Uterus (tissue), 3 donors: ENCODE measurements at regions not wholly inside any gene's neighbourhood (a gene's known extent, or its start where the extent isn't known, plus 50 kb on each side); places are given as distances from the start of the nearest gene placed in this dataset.
A peak's percentile ranks its signal among the peaks of the same experiment; 100 is the strongest.
"Not testable (repeated sequence)": the region's sequence is repeated elsewhere in the genome, so short reads cannot be mapped to it uniquely, and the experiment has no call there.

Experiments used
- DNase-seq, 2 donors: peaks; one replicate each; pipeline ENCODE4 v3.0.0-alpha.2; 2019 to 2020
- H3K27ac ChIP-seq, 2 donors: fragments of 200-600 bp; sonication (generic); 1 replicate in 1 of 2; 2 replicates in 1 of 2; pipeline ENCODE4 v1.5.1; 2016 to 2018
- H3K27me3 ChIP-seq, 2 donors: fragments of 200-600 bp; sonication (generic); one replicate each; pipeline ENCODE4 v1.5.1; 2018 to 2019; ENCODE audit warnings: control low read depth in 1 of 2
- H3K36me3 ChIP-seq, 2 donors: fragments of 200-600 bp; sonication (generic); one replicate each; pipeline ENCODE4 v1.5.1; 2019; ENCODE audit warnings: control low read depth in 1 of 2
- H3K4me1 ChIP-seq, 2 donors: fragments of 200-600 bp; sonication (generic); one replicate each; pipeline ENCODE4 v1.5.1; 2018 to 2019; ENCODE audit warnings: control low read depth in 1 of 2
- H3K4me3 ChIP-seq, 2 donors: fragments of 200-600 bp; sonication (generic); 1 replicate in 1 of 2; 2 replicates in 1 of 2; pipeline ENCODE4 v1.5.1; 2018 to 2019; ENCODE audit warnings: mild to moderate bottlenecking in 1 of 2
- H3K9me3 ChIP-seq, 2 donors: fragments of 200-600 bp; sonication (generic); one replicate each; pipeline ENCODE4 v1.5.1; 2019; ENCODE audit warnings: control low read depth in 1 of 2
- POLR2A ChIP-seq, 2 donors: fragments of 450-650 bp; IDR thresholded peaks; one replicate each; pipeline ENCODE4 v1.6.1; 2016; ENCODE audit warnings: antibody characterized with exemption in 2 of 2, mild to moderate bottlenecking in 1 of 2, moderate library complexity in 1 of 2
- intact Hi-C: fragments of 100-400 bp; cut with DNase I; formaldehyde crosslinking; loops from one replicate; pipeline ENCODE4 v1.15.1; 2023; ENCODE audit warnings: low total_unique reads
- TF ChIP-seq, protein P1 (sequence below), 4 experiments: fragments of 200-600 bp in 2 of 4; fragments of 450-650 bp in 2 of 4; sonication (generic) in 2 of 4; IDR thresholded peaks; one replicate each; pipeline ENCODE4 v1.5.1; 2016 to 2019; ENCODE audit warnings: antibody characterized with exemption in 4 of 4, mild to moderate bottlenecking in 2 of 4, moderate library complexity in 1 of 4
- donor health status: DM: yes; HTN: yes; CAD: no.

- H3K4me1 ChIP-seq: peaks cover 8 to 26% of the 10 kb centered on the region in 2 donors
- DNase-seq: no peak
- no peaks in the 10 kb centered on the region for H3K27me3 ChIP-seq
- no peaks in the 10 kb centered on the region for H3K9me3 ChIP-seq
- no peaks in the 10 kb centered on the region for H3K36me3 ChIP-seq
- intact Hi-C loops: no loop called here
- H3K4me3 ChIP-seq: no peak overlapping the region
- TF ChIP-seq POLR2A (IDR thresholded peaks at IDR 0.05): no peak
- TF ChIP-seq, protein P1, sequence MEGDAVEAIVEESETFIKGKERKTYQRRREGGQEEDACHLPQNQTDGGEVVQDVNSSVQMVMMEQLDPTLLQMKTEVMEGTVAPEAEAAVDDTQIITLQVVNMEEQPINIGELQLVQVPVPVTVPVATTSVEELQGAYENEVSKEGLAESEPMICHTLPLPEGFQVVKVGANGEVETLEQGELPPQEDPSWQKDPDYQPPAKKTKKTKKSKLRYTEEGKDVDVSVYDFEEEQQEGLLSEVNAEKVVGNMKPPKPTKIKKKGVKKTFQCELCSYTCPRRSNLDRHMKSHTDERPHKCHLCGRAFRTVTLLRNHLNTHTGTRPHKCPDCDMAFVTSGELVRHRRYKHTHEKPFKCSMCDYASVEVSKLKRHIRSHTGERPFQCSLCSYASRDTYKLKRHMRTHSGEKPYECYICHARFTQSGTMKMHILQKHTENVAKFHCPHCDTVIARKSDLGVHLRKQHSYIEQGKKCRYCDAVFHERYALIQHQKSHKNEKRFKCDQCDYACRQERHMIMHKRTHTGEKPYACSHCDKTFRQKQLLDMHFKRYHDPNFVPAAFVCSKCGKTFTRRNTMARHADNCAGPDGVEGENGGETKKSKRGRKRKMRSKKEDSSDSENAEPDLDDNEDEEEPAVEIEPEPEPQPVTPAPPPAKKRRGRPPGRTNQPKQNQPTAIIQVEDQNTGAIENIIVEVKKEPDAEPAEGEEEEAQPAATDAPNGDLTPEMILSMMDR (IDR thresholded peaks at IDR 0.05): no peak
- peak overlapping the region in 1 of 2 donors; percentile 3 for H3K27ac ChIP-seq
Observed at GRCh38 chr4:38386654-38387188, 277.3 kb upstream of the KLF3 start.

DNA sequence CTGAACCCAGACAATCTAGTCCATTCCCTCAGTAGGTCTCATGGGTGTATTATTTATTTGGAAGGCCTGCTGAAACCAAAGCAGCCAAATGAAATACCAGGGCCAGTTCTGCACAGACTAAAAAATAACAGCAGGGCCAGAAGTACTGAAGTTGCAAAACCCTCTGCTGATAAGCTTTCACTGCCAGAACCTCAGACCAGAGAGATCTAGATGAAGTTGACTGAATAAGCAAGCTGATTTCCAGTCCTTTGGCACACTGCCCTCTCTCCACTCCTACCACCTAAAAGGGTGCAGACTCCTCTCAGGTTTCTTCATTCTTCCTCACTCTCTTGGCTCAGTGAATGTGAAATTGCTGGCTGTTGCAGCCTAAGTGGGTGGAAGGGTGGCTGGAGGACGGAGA is 276.7 kb upstream of the KLF3 start:
- Histone ChIP-seq H3K4me3 (no peak overlapping the region), H3K9me3 (no peaks in the 10 kb centered on the region), H3K4me1 (peaks cover 8 to 26% of the 10 kb centered on the region in 2 donors), H3K27me3 (no peaks in the 10 kb centered on the region), H3K27ac (peak overlapping the region in 1 of 2 donors; percentile 3), H3K36me3 (no peaks in the 10 kb centered on the region)
- DNase-seq: peak; percentile 74 to 86
- intact Hi-C loops: no loop called here
- TF ChIP-seq, protein P1 (IDR thresholded peaks at IDR 0.05): no peak
- no peak for TF ChIP-seq POLR2A (IDR thresholded peaks at IDR 0.05)

- Histone ChIP-seq H3K4me3 (no peak overlapping the region), H3K27ac (no peak overlapping the region), H3K4me1 (peaks cover 8 to 26% of the 10 kb centered on the region in 2 donors), H3K9me3 (no peaks in the 10 kb centered on the region), H3K36me3 (no peaks in the 10 kb centered on the region), H3K27me3 (no peaks in the 10 kb centered on the region)
- no peak for DNase-seq
- no peak for TF ChIP-seq POLR2A (IDR thresholded peaks at IDR 0.05)
- TF ChIP-seq, protein P1 (IDR thresholded peaks at IDR 0.05): no peak
- intact Hi-C loops: no loop called here
Observed at GRCh38 chr4:38387819-38388218, 276.2 kb upstream of the KLF3 start.

GRCh38 chr4:38388907-38389306 is 275.1 kb upstream of the KLF3 start:
- DNase-seq, H3K4me3 ChIP-seq, intact Hi-C loops, H3K27ac ChIP-seq, H3K36me3 ChIP-seq, H3K27me3 ChIP-seq, H3K9me3 ChIP-seq: not testable (repeated sequence)
- H3K4me1 ChIP-seq: peaks cover 8 to 26% of the 10 kb centered on the region in 2 donors

DNA sequence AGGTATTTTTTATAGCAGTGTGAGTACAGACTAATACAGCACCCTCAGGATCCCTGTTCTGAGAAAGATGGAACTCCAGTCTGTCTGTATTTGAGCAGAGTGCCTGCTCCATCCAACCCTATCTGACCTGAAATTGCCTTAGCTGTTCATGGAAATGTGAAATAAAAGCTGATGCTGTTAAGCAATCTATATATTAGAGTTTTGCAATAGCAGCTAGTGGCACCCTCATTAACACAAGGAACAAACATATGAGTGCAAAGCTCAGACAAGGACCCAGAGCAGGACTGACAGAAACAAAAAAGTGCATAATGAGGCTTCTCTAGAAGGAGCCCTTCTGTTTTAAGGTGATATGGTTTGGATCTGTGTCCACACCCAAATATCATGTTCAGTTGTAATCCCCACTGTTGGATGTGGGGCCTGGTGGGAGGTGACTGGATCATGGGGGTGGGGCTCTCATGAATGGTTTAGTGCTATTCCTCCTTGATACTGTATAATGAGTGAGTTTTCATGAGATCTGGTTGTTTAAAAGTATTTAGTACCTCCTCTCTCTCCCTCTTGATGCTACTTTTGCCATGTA is 272.9 kb upstream of the KLF3 start:
- Histone ChIP-seq H3K36me3 (no peaks in the 10 kb centered on the region), H3K4me1 (peaks cover 6 to 15% of the 10 kb centered on the region in 2 donors), H3K27ac (no peak overlapping the region), H3K27me3 (no peaks in the 10 kb centered on the region), H3K4me3 (no peak overlapping the region), H3K9me3 (no peaks in the 10 kb centered on the region)
- DNase-seq: no peak
- TF ChIP-seq POLR2A (IDR thresholded peaks at IDR 0.05): no peak
- TF ChIP-seq, protein P1 (IDR thresholded peaks at IDR 0.05): no peak
- intact Hi-C loops: no loop called here
